IPS-18c (cell line): ENCODE measurements at regions not wholly inside any gene's neighbourhood (a gene's known extent, or its start where the extent isn't known, plus 50 kb on each side); places are given as distances from the start of the nearest gene placed in this dataset.

ENCODE experiments used
- H3K4me3 ChIP-seq: 2 replicates; pipeline ENCODE4 v1.7.0; 2013; ENCODE audit warnings: low read depth, mild to moderate bottlenecking, low read length, moderate library complexity; ENCODE audit not compliant: insufficient read depth
- H3K9me3 ChIP-seq: one replicate; pipeline ENCODE4 v1.6.1; 2013; ENCODE audit warnings: mild to moderate bottlenecking, low read length, moderate library complexity; ENCODE audit not compliant: control insufficient read depth, insufficient read depth

DNA sequence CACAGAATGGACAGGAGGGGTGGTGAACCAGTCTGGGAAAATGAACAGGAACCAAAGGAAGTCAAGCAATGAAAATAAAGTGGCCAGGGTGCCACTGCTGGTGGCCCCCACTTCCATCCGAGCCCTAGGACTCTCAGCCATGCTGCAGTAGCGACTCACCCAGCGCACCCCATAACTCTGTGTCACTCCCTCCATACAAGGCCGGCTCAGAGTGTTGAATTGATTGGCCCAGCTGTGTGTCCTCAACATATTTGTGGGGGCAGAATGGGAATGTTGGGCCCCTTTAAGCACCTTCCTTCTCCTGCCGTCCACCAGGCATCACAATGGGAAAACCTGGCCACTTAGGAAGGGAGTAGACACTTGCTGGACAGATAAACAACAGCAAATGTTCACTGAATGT is 169.0 kb upstream of the SDK2 start:
- H3K9me3 ChIP-seq: no peaks in the 10 kb centered on the region
- H3K4me3 ChIP-seq: no peak overlapping the region

DNA sequence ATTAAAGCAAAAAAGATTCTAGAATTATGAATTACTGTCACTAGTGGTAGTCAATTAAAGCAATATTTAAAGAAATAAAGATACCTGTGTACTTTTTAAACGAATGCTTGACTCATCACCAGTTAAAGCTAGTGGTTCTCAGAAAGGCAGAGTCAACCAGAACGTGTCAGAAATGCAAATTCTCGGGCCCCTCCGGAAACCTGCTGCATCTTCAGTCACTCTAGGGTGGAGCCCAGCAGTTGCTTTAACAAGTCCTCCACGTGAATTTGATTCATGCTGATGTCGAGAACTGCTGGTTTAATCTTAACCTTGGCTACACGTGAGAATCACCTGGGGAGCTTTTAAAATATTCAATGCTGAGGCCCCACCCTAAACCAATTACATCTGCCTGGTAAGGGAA is 169.8 kb upstream of the SDK2 start:
- Histone ChIP-seq H3K9me3 (peaks cover 6% of the 10 kb centered on the region), H3K4me3 (no peak overlapping the region)

DNA sequence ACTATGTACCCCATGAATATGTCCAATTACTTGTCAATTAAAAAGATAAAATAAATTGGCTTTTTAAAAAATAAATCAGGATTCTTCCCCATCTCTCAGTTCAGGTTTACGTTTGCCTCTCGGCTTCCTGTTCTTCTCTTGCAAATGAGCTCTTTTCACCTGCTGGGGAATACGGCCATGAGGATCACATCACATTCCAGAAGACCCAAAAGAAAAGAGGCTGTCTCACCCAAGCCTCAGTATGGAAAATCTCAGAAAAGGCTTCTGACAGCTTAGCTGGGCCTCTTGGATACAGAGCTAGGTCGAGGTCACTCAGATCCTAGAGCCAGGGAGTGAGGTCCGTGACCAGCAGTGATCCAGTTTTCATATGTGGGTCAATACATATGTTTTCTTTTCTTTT is 171.2 kb upstream of the SDK2 start:
- H3K4me3 ChIP-seq: no peak overlapping the region
- peaks cover 12% of the 10 kb centered on the region for H3K9me3 ChIP-seq

DNA sequence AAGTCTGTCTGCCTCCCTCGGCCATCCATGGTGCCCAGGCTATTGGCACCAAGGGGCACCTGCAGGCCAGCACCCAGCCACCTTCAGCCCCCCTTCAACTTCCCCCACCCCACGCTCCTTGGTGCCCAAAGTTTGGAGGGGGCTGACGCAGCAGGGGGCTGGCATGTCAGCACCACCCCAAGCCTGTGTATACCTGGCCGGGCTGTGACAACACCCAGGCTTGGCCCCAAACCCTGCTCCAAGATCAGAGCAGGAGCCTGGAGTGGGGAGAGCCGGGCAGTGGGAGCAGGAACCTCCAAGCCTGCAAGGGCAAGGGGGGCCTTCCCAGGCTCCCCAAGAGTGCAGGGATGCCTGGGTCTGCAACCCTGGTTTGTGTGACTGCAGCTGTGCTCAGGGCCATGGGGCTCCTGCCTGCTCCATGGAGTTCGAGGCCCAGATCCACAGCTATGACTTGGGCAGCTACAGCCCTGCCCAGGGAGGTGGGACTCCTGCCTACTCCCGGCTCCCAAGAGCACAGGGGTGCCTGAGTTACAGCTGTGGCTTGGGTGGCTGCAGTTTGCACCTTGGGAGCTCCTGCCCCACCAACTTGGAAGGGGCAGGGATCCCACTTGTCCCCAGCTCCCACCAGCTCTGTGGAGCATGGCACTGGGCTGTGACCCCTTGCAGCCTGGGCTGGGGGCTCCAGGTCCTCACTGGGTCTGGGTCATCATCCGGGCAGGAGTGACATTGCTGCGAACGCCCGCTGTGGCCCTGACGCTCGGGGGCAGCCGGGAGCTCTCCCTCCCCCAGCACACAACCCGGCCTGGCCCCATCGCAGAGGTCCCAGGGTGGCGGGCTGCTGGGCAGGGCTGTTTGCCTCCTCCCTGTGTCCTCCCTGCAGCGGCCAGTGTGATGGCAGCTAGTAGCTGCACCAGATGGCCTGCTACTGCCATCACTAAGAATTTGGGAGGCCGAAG is 175.5 kb upstream of the SDK2 start:
- peaks cover 12% of the 10 kb centered on the region for H3K9me3 ChIP-seq

DNA sequence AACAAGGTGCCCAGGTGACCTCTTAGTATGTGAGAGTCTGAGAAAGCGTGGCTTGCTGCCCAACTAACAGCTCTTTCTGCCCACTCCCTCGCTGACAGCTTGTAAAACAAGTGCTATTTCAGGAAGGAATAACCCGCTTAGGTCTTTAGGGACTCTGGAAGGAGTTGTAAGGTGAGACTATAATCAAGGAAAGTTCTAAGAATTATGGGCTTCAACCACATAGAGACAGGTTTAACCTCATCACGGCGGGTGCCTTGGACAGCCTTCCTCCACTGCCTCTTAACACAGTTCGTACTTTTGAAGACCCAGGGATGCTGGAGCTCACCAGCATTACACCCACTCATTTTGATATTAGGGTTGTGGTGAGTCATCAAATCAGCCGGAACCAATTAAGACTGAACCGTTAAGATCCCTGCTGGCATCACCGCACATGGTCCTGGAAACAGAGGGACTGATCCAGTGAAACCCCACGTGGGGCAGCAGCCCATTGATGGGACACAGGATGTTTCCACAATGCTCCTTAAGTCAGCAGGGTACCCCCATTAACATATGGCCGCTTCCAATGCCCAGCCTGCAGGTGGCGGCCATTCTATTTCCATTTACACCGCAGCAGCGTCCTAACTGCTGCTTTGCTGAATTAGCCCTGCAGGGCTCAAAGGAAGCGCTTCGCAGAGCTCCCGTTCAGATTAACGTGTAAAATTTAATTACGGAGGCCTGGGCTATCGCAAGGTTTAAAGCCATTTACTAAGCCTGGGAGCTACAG is 176.6 kb upstream of the SDK2 start:
- no peak overlapping the region for H3K4me3 ChIP-seq
- peaks cover 12% of the 10 kb centered on the region for H3K9me3 ChIP-seq

More for the DNA sequence above, 175.5 kb upstream of the SDK2 start:
- H3K4me3 ChIP-seq: no peak overlapping the region

DNA sequence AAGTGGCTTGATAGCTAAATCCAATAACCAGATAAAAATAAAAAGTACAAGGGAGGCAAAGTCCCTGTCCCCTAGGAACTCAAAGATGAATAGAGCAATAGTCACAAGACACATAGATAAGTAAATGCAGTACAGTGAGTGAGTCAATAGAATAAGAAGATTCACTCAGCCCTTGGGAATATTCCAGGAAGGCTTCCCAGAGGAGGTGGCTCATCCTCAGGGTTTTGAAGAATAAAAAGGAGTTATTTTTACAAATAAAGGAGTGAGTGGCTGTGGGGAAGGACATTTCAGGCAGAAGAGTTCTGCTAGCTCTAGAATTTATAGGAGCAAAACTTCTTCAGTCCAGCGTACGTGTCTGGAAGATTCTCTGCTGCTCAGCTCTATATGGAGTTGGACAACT is 177.4 kb upstream of the SDK2 start:
- Histone ChIP-seq H3K9me3 (peaks cover 12% of the 10 kb centered on the region), H3K4me3 (no peak overlapping the region)

DNA sequence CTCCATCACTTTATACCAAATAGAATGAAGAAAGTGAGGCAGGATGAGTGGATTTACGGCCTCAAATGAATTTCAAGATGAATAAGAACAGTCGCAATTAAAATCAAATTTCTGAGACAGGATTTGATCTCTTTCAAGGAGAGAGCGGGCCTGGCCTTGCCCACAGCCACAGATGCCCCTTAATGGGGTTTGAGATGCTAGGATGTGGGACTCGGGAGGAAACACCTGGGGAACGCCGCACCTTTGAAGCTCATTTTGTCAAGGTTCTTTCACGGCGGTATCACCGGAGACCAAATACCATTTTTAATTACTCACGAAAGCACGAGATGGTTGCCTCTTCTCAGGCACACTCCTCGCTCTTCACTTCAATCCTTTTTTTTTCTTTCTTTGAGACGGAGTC is 178.1 kb upstream of the SDK2 start:
- H3K4me3 ChIP-seq: no peak overlapping the region
- H3K9me3 ChIP-seq: peaks cover 12% of the 10 kb centered on the region

DNA sequence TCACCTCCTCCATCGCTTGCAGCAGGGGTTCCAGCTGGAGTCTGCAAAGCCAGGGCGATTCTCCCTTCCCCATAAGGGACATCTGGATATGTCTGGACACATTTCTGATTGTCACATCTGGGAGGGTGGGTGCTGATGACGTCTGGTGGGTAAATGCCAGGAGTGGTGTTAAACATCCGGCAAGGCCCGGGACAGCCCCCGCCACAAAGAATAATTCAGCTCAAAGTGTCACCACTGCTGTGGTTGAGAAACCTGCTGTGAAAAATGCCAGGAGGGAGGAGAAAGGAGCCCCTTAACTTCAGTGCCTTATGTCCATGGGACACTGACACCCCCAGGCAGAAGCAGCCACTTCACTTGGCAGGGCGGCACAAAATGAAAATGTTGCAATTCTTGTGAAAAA is 179.4 kb upstream of the SDK2 start:
- peaks cover 10% of the 10 kb centered on the region for H3K9me3 ChIP-seq
- no peak overlapping the region for H3K4me3 ChIP-seq

DNA sequence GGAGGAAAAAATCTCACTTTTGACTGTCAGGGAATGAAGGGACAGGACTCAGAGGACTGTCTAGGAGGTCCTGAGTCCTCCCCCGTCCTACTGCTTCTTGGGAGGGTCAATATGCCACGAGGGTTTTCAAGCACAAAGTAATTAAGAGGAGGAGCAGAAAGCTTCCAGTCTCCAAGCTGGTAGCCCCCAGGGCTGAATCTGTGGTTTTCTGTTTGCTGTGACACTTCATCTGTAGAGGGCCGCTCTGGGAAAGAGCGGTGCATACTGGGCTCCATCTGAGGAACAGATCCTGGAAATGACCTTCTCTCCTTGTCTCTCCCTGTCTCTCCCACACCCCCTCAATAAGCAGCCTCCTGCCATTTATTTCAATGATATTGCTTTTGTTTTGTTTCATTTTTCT is 180.1 kb upstream of the SDK2 start:
- H3K9me3 ChIP-seq: peaks cover 4% of the 10 kb centered on the region
- H3K4me3 ChIP-seq: no peak overlapping the region

DNA sequence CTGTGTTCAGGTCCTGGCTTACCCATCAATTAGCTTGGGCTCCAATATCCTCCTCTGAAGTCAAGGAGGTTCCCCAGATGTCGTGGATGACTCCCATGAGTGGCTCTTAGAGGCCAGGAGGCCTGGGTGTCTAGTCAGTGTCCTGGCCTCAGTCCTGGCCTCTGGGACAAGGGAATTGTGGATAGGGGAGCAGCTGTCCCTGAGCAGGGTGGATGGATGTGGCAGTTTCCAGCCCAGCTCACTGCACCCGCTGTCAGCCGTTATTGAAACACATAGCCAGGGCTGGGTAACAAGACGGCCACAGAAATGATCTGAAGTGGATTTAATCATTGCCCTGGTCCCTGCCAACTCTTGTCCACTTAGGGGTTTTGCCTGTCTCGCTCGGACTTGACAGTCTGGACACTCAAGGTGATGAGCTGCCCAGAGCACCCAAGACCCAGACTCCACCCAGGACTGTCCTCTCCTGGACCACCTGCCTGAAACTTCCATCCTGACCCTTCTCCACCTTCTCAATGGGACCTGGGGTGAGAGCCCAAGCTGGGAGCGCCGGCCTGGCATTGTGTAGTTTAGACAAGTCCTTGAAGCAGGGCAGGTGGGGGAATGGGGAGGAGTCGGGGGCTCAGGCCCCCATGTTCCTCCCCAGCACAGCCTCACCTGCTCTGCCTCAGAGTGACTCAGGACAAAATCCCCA is 182.1 kb upstream of the SDK2 start:
- no peak overlapping the region for H3K4me3 ChIP-seq
- H3K9me3 ChIP-seq: no peaks in the 10 kb centered on the region

DNA sequence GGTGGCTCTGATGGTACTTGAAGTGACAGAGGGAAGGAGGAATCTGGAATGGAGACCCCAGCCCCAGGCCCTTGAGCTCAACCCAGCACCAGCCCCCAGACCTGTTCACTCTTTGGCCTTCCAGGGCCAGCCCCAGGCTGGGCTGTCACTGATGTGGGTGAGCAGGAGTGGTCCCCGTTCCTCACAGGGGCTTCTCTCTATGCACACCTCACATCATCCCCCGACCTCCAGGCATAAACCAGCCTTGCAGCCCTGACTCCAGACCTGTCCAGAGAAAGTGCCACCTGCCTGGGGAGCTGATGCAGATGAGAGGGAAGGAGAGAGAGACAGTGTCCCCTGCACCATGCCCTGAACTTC is 182.6 kb upstream of the SDK2 start:
- H3K9me3 ChIP-seq: no peaks in the 10 kb centered on the region

DNA sequence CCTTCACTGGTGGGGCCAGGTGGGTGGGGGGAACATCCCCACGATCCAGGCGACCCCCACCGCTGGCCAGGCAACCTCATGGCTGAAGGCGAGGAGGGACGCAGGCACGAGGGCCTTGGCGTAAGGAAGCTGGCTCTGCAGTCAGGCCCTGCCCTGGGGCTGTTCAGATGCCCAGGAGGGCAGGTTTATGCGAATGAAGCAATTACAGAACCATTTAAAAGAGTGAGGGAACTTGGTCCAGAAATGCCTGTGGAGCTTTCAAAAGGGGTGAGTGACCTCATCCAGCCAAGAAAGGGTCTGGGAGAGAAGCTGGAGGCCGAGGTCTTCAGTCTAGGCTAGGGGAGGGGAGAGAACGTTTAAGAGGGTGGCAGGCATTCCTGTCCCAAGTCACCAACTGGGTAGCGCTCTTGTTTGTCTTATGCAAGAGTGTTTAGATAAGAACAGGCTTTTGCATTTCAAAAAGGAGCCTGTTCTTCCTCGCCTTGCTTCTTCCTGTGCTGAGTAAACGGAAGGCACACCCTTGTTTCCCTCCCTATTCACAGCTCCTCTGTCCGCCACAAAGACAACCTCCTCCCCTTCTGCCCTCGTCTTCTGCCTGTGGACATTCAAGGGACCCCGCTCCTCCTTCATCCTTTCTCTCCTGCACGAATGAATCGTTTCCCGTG is 183.5 kb upstream of the SDK2 start:
- H3K9me3 ChIP-seq: no peaks in the 10 kb centered on the region
- no peak overlapping the region for H3K4me3 ChIP-seq

More for the DNA sequence above, 182.6 kb upstream of the SDK2 start:
- H3K4me3 ChIP-seq: no peak overlapping the region

DNA sequence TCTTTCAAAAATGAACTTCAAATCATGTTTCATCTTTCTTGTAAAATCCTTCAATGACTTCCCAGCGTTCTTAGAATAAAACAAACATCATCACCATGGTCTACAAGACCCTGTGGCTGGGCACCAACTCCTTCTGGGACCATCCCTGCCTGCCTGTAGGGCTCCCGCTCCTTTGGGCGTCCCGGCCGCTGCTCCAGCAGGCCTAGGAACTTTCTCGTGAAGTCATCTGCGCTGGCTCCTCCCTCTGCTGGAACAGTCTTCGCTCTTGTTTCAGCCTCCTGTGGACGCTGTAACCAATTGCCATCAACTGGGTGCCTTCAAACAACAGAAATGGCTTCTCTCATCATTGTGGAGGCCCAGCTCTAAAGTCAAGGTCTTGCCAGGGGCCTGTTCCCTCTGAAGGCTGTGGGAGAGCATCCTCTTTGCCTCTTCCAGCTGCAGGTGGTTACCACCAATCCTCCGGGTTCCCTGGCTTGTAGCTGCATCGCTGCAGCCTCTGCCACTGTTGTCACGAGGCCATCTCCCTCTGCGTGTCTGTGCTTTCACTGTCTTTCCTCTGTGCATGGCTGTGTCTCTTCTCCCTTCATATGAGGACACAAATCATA is 185.5 kb upstream of the SDK2 start:
- H3K4me3 ChIP-seq: no peak overlapping the region
- H3K9me3 ChIP-seq: no peaks in the 10 kb centered on the region

DNA sequence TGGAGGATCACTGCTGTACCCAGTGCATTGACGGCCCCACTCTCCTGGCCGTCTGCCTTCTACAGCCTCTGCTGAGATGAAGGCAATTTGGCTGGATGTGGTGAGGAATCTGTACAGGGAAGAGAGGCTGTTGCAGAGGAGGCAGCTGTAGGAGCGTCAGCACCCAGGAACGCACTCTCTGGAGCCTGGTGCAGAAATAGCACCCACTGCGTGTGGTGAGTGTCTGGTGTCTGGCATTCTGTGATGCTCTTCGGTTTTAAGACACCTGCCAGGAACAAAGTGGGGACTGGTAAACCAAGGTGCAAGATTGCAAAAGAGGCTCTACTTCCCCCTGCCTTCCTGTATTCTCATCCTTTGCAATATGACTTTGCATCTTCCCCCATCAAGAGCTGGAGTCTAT is 187.5 kb upstream of the SDK2 start:
- Histone ChIP-seq H3K9me3 (no peaks in the 10 kb centered on the region), H3K4me3 (no peak overlapping the region)

DNA sequence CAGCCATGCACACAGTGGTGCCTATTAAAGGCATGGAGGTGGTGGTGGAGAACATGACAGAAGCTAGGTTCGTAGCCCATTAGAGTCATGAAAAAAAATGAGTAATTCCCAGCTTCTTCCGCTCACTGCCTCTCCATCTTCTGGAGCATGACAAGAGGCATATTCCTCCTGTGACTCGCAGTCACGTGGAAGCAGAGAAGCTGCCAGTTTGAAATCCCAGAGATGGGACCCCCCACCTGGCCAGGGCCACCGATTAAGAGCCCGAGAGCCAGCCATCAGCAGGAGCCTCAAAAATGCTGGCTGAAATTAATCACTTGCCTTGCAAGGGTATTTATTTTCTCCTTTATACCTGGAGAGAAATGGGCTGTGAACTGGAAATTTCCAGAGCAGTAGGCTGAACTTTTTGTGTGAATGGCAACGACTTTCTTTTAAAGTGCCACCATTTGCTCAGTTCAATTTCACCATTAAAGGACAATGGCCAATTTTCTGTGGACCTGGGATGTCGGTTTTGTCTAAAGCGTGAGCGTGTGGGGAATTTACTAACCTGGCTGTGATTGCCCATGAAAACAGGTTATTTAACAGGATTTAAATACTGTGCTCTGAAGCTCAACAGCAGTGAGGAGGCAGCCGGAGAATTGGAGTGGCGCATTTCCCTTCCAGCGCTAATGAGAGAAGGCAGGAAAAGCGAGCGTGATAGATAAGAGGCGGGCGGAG is 189.7 kb upstream of the SDK2 start:
- peaks cover 2% of the 10 kb centered on the region for H3K9me3 ChIP-seq
- H3K4me3 ChIP-seq: no peak overlapping the region

DNA sequence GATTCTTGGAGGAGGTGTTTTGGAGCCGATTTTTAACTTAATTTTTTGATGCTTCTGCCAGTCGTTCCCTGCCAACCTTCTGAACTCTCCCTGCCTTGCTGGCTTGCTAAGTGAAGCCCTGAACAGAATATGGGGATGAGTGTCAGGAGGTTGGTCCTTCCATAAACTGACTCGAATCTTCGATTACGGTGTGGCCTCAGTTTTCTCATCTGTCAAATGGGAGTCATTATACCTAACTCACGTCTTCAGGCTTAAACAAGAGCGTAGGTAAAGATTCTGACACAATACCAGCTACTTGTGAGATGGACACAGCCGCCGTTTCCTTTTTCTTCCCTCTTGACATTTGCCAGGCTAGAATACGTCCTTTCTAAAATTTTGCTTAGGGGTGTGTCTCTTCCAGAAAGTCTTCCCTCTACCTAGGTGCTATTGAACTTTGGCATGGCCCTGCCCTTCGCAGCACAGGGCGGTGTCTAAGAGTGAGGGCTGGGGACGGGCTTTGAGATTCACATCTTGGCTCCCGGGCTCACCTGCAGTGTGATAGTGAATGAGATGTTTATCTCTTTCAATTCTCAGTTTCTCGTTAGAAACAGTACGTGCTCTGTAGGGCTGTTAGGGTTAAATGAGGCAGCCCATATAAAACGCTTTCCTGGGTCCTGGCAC is 190.6 kb upstream of the SDK2 start:
- no peak overlapping the region for H3K4me3 ChIP-seq
- peaks cover 2% of the 10 kb centered on the region for H3K9me3 ChIP-seq
